ENCODE measurements at regions not wholly inside any gene's neighbourhood (a gene's known extent, or its start where the extent isn't known, plus 50 kb on each side); places are given as distances from the start of the nearest gene placed in this dataset.

DNA sequence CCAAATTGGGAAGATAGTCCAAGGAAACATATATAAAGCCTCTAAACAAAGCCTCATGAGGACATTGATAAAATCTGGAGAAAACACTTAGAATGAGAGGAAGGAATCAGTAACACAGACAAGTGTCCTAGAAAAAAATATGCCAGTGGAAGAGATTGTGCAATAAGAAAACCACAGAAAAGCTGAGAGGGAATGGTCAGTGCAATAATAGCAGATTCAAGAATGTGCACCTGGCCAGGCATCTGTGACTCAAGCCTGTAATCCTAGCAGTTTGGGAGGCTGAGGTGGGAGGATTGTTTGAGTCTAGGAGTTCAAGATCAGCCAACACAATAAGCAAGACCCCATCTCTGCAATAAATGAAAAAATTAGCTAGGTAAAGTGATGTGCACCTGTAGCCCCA, 691.2 kb upstream of the CDH6 start:
- no peak for TF ChIP-seq POLR2A (IDR thresholded peaks at IDR 0.05)
- TF ChIP-seq, protein P1, sequence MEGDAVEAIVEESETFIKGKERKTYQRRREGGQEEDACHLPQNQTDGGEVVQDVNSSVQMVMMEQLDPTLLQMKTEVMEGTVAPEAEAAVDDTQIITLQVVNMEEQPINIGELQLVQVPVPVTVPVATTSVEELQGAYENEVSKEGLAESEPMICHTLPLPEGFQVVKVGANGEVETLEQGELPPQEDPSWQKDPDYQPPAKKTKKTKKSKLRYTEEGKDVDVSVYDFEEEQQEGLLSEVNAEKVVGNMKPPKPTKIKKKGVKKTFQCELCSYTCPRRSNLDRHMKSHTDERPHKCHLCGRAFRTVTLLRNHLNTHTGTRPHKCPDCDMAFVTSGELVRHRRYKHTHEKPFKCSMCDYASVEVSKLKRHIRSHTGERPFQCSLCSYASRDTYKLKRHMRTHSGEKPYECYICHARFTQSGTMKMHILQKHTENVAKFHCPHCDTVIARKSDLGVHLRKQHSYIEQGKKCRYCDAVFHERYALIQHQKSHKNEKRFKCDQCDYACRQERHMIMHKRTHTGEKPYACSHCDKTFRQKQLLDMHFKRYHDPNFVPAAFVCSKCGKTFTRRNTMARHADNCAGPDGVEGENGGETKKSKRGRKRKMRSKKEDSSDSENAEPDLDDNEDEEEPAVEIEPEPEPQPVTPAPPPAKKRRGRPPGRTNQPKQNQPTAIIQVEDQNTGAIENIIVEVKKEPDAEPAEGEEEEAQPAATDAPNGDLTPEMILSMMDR (IDR thresholded peaks at IDR 0.05) = no peak

Measured in testis (tissue), 2 donors.